Activated CD4-positive, CD25-positive, alpha-beta regulatory T cell (primary cell): ENCODE measurements at regions not wholly inside any gene's neighbourhood (a gene's known extent, or its start where the extent isn't known, plus 50 kb on each side); places are given as distances from the start of the nearest gene placed in this dataset.
"Not testable (repeated sequence)": the region's sequence is repeated elsewhere in the genome, so short reads cannot be mapped to it uniquely, and the experiment has no call there.

Experiments used
- DNase-seq, 4 experiments: peaks; one replicate each; lab custom pipeline; 2025; lab: John Stamatoyannopoulos, UW

DNA sequence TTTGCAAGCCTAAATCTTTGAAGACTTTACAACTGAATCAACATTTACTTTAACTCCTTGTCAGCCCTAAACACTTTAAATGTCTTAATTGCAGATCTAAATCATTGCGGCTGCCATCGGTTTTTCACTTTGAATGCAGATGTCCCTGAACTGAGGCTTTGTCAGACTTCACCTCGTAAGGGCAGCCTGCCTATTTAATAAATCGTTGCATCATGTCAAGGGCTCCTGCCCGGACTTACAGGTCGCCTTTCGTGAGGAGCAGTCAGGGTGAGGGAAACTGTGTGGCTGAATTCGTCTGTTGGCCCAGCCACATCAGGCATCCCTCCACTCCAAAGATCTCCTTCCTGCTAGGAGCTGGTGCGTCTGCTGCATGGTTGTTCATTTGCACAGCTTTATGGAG lies 368.2 kb upstream of the NPVF start:
- no peak for DNase-seq

DNA sequence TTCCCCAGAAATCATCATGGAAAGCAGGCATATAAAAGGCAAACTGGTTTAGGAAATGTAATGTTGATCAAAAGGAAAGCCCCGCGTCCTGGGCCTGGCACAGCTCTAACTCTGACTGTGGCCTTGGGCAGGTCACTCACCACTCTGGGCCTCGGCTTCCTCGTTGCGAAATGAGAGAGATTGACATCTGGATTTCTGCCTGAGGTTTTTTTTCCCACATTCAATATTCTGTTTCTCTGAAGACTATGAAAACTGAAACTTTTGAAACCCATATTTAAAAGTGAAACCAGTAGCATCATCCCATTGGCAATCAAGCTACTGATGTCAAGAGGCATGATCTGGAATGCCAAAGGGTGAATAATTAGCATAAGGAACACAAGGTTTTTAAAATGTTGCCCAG lies 369.7 kb upstream of the NPVF start:
- DNase-seq: no peak

DNA sequence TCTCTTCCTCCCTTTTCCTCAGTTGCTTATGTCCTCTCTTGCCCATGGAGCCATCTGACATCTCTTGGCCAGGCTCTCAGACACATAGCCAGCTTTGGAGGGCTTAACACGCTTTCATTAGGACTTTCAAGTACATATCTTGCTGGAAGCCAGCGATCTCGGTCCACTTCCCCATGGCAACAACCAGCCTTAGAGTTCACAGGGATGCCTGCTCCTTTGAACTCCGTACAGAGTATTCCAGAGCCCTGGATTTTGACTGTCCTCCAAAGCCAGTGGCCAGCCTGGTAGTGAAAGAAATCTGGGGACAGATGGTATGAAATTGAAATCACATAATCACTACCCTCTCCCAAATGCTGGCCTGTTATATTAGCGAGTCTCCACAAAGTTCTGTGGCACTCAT lies 370.5 kb upstream of the NPVF start:
- DNase-seq: no peak

DNA sequence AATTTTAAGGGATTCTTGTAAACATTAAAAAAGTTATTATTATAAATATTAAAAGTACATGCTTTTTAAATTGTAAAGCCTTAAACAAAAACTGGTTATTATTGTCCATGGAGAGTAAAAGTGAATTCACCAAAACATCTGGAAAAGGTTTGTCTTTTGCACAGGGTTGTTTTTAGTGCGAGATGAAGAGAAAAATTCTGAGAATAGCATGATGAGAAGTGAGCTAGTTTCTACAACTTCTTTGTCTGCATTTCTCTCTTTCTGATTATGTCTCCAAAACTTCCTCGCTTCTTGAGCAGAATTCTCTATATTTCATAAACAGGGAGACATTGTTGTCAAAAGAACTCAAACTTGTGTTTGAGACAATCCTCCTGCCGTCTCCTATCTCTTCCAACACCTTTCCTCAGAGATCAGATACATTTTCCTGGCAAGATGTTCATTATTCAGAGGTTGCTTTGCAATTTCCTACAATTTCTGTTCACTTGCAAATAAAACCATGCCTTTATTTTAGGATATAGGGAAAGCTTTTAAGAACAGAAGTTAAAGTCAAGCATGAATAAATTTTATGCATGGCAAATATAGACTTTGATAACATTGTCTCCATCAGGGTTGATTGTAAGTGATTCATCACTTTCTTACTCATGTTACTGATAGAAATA lies 372.1 kb upstream of the NPVF start:
- no peak for DNase-seq

DNA sequence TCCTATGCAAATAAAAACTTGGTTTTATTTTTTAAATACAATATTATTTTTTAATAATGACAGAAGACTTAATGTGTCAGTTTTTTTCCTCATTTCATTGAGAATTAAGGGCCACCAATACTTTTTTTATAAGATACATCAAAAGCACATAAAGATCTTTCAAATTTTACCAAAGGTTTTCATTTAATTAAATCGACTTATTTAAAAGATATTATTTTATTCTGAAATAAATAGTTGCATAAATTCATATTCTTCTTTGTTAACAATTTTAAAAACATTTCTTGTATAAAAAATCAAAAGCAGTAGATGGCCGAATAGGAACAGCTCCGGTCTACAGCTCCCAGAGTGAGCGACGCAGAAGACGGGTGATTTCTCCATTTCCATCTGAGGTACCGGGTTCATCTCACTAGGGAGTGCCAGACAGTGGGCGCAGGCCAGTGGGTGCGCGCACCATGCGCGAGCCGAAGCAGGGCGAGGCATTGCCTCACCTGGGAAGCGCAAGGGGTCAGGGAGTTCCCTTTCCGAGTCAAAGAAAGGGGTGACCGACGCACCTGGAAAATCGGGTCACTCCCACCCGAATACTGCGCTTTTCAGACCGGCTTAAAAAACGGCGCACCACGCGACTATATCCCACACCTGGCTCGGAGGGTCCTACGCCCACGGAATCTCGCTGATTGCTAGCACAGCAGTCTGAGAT lies 374.6 kb upstream of the NPVF start:
- not testable (repeated sequence) for DNase-seq

DNA sequence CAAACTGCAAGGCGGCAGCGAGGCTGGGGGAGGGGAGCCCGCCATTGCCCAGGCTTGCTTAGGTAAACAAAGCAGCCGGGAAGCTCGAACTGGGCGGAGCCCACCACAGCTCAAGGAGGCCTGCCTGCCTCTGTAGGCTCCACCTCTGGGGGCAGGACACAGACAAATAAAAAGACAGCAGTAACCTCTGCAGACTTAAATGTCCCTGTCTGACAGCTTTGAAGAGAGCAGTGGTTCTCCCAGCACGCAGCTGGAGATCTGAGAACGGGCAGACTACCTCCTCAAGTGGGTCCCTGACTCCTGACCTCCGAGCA lies 375.1 kb upstream of the NPVF start:
- DNase-seq: not testable (repeated sequence)

DNA sequence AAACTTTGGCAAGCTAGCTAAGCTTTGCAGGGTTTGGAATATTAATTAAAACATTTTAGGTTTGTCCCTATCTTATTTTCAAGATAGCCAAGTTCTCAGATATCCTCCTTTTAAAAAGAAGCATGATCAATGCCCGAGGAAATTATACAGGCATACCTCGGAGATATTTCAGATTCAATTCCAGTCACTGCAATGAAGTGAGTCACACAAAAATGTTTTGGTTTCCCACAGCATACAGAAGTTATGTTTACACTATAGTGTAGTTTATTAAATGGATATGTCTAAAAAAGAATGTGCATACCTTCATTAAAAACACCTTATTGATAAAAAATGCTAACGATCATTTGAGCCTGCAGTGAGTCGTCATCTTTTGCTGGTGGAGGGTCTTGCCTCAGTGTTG lies 382.9 kb upstream of the NPVF start:
- no peak for DNase-seq

DNA sequence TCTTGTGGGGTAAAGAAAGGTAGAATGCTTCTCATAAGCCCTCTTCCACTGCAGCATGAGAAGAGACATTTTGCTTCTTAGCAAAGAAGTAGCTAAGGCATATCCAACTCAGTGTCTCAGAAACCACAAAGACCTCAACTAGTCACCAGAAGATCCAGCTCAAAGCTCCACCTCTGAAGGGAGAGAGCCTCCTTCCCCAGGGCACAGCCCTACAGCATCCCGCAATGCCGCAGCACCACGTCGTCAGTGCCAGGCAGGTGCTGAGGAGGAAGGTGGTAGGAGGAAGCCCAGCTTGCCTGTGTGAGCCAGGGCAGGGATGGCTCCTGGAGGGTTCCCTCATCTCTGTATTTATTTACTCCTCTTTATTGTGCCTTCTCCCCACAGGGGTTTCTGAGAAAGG lies 385.6 kb upstream of the NPVF start:
- DNase-seq: no peak

DNA sequence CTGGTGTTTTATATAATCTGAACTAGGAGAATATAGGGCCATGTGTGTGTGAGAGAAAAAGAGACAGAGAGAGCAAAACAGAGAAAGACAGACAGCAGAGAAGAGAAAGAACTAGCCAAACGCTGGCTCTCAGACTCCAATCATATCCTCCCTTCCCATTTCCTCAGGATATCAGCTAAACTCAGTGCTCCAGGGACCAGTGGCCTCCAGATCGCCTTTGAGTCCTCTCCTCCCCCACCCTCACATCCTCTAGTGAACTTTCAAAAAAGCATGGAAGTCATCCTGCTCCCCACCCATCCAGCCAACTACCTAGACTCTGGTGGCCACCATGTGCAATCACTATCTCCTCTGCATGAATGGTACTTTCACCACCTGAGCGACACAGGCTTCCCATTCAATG lies 386.1 kb upstream of the NPVF start:
- no peak for DNase-seq

DNA sequence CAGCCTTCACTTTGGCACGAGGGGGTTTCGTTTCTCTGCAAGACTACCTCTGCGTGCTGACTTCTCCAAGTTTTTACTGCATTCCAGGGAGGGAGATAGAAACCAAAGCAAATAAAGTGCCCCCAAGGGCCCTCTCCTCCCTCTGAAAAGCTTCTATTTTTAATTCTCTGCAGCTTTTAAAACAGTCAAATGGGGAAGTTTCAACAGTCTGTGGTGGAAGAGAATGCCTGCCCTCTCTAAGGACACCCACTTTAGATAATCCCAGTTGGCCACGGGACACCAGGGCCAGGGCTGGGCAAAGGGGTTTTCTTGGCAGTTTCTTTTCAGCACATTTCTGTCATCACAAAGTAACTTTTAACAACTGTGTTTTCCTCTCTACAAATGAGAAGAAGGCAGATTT lies 386.7 kb upstream of the NPVF start:
- no peak for DNase-seq

DNA sequence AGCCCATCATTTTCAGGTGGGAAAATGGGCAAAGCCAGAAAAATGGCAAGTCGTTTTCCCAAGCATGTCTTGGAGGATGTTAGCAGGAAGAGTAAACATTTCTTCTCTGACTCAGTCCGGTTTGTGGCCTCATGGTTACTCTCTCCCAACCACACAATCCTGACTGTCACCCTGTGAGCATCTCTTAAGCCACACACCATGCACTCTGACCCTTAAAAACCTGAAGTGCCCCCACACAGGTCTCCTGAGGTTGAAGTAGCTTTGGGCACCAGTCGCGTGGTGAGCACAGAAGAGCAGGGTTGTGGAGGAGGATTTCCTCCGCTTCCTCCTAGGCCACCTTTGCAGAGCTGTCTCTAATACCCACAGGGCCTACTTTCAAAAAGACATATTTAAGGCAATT lies 387.3 kb upstream of the NPVF start:
- DNase-seq: no peak

DNA sequence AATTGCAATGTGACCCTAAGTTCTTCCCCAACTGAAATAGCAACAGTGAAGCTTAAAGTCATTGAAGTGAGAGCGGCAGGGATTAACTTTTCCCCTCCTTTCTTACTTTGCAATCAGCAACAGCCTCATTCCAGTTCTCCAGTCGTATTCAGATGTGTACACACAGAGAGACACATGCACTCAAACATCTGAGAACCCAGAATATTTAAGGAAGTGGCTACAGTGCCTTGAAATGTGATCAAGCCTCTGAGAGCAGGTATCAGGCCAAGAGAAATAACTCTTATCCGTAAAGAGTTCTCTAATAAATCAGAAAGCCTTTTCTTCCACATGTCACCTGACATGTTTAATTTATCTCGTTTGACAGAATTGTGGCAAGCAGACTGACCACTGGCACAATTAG lies 388.9 kb upstream of the NPVF start:
- DNase-seq: no peak

DNA sequence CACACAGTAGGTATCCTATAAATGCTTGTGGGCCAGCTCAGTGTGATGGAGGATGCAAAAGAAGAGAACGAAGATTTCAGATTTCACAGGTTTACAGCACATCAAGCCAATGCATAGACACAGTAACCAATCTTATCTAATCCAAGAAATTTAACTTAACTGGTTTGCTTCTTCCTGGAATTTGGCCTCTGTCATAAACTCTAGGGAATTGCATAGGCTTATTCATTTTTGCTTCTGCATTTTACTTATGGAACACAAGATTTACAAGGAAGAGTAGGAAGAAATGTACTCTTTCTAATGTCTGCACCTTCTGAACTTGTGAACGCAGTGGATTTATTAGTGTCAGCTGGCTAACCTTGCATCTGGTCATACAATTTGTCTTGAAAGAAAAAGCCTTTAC lies 389.4 kb upstream of the NPVF start:
- no peak for DNase-seq

DNA sequence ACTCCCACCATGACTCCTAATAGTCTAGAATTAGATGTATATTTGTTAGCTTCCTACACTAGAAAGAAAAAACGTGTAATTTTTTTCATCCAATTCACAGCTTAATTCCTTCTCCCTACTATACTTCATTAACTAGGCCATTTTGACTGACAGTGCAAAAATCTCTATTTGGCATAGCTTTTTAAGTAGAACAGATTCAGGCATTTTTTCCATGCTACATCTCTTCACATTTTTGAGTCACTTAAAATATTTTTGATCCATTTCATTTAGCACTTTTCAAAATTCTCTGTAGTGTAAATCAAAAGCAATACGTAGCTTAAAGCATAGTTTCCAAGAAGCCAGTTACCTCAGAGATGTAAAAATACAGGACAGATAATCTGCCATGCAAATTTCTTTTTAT lies 391.1 kb upstream of the NPVF start:
- DNase-seq: no peak

DNA sequence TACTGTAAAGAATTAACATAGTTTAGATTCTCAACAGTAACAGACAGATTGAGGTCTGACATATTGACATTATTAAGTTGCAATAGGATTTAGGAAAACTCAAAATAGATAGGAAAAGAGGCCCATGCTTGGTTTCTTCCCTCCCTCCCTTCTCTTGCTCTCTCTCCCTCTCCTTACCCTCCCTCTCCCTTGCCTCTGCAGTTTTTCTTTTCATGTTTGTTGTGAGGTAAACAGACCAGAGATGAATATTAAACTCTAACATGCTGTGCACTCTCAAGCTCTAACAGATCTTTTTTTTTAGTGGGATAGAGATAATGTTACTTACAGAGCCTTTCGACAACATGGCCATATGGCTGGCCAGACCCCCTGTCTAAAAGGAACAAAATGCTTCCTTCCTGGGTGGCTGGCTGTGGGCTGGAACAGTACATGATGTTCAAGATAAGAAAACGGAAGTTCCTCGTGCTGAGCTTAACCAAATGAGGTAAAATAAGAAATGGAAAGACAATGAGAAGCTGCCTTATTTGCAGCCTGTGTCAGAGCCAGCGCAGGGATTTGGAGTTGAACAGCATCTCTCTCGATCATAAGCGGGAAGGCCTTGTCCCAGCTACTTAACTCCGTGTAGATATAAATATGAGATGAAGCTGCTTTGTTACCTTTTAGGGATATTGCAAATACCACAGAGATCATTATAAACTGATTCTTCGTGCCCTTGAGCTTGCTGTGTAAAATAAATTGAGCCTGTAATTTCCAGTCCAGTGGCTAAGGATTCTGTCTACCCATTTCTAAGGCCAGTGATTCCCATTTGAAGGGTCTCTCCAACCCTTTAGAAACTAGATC lies 391.9 kb upstream of the NPVF start:
- DNase-seq: no peak

DNA sequence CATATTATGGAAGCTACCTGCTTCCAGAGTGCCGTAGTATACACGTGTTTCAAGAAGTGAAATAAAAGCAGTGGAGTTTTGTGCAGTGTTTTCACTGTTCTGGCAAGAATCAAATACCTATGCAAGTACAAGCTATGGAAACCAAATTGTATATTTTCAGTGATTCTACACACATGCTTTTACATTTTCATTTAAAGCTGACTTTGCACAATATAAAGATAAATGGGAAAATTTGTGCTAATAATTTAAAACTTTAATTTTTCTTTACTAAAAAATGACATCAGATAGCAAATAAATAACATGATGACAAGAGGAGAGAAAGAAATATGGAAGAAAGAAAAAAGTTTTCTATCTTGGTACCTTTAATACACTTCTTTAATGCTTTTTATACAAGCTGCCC lies 393.7 kb upstream of the NPVF start:
- no peak for DNase-seq

DNA sequence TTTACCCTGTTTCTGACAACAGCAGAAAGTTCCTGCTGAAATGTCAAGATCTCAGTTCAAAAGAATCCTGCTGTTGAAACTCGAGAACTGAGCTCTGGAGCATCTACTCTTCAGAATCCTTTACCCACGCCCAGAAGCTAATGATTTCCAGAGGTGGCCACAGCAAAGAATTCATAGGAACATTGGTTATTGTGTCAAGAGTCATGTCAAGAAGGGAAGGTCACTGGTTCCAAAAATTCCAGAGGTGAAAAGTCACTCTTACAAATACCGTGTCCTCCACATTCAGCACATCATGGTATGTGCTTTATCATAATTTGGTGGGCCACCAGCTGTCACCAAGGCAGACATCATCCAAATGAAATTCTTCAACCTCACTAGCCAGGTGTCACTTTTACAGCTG lies 394.4 kb upstream of the NPVF start:
- no peak for DNase-seq

DNA sequence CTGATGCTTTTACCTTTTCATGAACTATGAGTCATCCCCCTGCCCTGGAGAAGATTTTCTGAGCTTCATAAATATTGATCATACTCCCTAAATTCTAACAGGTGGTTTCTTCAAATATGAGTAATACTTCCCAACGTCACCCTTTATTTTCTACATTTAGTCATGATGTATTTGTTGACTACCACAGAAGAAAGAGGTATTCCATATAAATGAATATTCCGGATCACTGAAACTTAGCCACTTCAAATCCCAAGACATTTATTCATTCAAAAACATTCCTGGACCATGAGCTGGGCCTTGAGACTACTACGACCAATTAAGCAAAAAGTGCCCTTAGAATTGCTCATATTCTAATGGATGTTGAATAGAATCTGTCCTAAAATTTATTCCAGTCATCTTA lies 395.8 kb upstream of the NPVF start:
- DNase-seq: no peak

DNA sequence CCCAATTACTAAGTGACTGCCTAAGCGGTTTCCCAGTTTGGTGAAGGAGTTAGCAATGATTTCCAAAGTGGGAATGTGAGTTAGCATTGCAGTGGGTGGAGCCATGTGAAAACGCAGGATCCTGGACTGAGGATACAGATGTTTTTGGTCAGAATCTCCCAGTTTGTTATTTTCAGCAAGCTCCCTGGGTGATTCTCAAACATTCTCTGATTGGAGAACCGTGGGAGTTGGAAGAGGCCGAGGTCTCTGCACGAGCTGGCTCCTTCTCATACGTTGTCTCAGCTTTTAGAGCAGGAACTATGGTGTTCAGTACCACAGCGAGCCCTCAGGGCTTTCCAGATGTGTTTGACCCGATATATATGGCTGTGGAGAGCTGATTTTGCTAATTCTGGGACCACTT lies 396.5 kb upstream of the NPVF start:
- no peak for DNase-seq

DNA sequence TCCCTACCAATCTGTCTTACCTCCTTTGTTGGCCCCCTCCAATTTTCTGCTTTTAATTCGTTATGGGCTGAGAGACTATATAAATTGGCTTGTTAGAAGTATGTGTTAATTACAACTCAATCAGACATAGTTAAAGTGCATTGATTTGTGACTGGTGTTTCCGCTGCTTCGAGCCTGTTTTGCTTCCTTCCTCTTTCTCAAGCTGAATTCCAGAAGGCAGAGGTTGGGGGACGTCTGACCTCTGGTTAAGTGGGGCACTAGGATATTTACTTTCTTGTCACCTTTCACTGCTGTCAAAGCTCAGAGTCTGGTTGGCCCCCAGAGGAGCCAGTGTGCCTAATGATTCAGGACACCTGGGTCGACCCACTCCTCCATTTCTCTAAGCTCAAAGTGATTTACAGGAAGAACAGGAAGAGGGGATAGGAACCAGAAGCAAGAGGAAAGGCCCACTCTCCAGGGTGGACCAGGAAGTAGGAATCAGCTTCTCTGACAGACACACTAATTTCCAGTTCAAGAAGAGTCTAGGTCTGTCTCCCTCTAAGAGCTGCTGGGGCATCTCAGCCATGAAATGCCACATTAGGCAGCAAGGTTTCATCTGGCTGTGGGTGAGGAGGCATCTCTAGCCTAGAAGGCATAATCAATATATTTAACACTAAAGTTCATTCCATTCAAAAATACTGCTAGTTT lies 397.2 kb upstream of the NPVF start:
- DNase-seq: no peak

DNA sequence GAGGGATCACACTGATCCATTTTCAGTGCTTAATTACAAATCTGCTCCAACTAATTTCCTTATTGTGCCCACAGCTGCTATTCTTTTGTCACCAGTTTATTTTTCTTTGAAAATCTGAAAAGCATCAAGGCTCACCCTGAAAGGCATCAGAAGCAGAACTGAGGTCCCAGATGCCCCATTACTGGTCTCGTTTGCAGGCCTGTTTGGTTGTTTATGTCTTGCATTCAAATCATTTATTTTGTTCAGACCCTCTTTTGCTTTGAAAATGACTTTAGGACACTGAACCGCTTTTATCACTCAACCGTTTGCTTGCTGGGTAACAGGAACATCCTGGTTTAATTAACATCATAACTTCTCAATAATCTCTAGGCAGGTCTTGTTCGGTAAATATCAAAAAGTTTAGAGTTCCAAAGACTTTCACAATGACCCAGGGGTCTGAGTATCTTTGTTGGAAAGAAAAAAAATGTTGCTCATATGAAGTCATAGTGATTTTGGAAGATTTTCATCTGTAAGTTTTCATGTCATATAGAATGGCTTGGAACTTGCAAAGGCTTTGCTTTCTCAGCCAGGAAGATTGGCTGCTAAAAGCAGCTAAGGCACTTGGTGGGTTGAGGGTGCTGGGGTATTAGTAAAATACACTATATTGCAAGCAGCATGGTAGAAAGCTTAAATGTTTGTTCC lies 398.3 kb upstream of the NPVF start:
- no peak for DNase-seq

DNA sequence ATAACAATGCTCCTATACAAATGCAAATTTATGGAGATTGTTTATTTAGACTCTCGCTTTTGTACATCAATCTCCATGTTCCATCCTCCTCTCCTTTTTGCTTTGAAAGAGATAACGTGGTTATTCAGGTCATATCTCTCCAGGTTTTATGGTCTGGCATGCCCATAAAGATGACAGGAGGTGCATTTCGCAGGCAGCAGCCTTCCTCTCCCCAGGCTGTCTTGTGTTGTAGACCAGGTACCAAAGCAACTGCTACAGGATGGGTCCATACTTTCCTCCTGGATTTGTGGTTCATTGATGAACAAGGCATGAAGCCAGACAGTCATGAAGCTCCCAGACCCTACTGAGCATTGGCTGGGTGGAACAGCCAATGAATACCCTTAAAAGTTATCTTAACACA lies 400.2 kb upstream of the NPVF start:
- DNase-seq: no peak
